ENCODE measurements at regions not wholly inside any gene's neighbourhood (a gene's known extent, or its start where the extent isn't known, plus 50 kb on each side); places are given as distances from the start of the nearest gene placed in this dataset.
"Not testable (repeated sequence)": the region's sequence is repeated elsewhere in the genome, so short reads cannot be mapped to it uniquely, and the experiment has no call there.

GRCh38 chr1:104331763-104332162 lies 582.1 kb downstream of the AMY1C start:
- no peak for DNase-seq (ENCODE audit: low spot score)
- Histone ChIP-seq H3K4me3 (no peak overlapping the region), H3K27ac (no peak overlapping the region)
- no peak for TF ChIP-seq CTCF (IDR thresholded peaks at IDR 0.05)

GRCh38 chr1:104337927-104338326 lies 588.2 kb downstream of the AMY1C start:
- not testable (repeated sequence) for H3K27ac ChIP-seq; H3K4me3 ChIP-seq; DNase-seq (ENCODE audit: low spot score)

GRCh38 chr1:104341944-104342343 lies 592.2 kb downstream of the AMY1C start:
- H3K27ac ChIP-seq: no peak overlapping the region
- no peak for DNase-seq (ENCODE audit: low spot score)
- no peak for TF ChIP-seq CTCF (IDR thresholded peaks at IDR 0.05)

GRCh38 chr1:104348277-104348676 lies 598.6 kb downstream of the AMY1C start:
- H3K4me3 ChIP-seq: no peak overlapping the region
- DNase-seq (ENCODE audit: low spot score): no peak
- TF ChIP-seq CTCF (IDR thresholded peaks at IDR 0.05): no peak
- no peak overlapping the region for H3K27ac ChIP-seq

More at GRCh38 chr1:104341944-104342343, 592.2 kb downstream of the AMY1C start:
- no peak overlapping the region for H3K4me3 ChIP-seq

- no peak for DNase-seq (ENCODE audit: low spot score)
- Histone ChIP-seq H3K4me3 (no peak overlapping the region), H3K27ac (no peak overlapping the region)
- TF ChIP-seq CTCF (IDR thresholded peaks at IDR 0.05): no peak
Observed at GRCh38 chr1:104353580-104353979, 603.9 kb downstream of the AMY1C start.

GRCh38 chr1:104358086-104358485 lies 608.4 kb downstream of the AMY1C start:
- no peak for TF ChIP-seq CTCF (IDR thresholded peaks at IDR 0.05)
- no peak overlapping the region for H3K27ac ChIP-seq
- no peak for DNase-seq (ENCODE audit: low spot score)
- H3K4me3 ChIP-seq: no peak overlapping the region

- H3K27ac ChIP-seq: no peak overlapping the region
- DNase-seq (ENCODE audit: low spot score): no peak
- no peak for TF ChIP-seq CTCF (IDR thresholded peaks at IDR 0.05)
- no peak overlapping the region for H3K4me3 ChIP-seq
Observed at GRCh38 chr1:104358621-104359020, 608.9 kb downstream of the AMY1C start.

GRCh38 chr1:104378414-104378813 lies 628.7 kb downstream of the AMY1C start:
- no peak overlapping the region for H3K27ac ChIP-seq
- no peak for DNase-seq (ENCODE audit: low spot score)
- no peak overlapping the region for H3K4me3 ChIP-seq
- TF ChIP-seq CTCF (IDR thresholded peaks at IDR 0.05): no peak

Measured in coronary artery (tissue), 2 donors.